ENCODE measurements at regions not wholly inside any gene's neighbourhood (a gene's known extent, or its start where the extent isn't known, plus 50 kb on each side); places are given as distances from the start of the nearest gene placed in this dataset.

DNA sequence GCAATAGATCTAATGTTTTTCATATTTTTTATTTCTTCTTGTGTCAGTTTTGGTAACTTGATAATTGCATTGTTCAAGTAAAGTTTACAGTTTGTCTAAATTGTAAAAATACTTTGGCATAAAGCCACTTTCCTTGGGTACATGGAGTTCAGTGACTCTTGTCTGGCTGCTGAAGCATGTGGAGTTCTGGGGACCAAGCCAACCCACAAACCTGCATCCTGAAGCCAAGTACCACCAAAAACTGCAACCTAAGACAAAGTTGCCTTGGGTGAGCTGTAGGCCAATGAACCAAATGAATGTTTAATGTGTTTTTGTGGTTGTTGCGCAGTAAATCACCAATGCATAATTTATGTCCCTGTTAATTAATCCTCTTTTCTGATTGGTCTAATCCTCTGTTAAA, 872.6 kb downstream of the BCL11A start:
- DNase-seq (ENCODE audit: low read depth) = no peak
- no peak overlapping the region for H3K4me3 ChIP-seq (ENCODE audit: low read depth, low read length)

DNA sequence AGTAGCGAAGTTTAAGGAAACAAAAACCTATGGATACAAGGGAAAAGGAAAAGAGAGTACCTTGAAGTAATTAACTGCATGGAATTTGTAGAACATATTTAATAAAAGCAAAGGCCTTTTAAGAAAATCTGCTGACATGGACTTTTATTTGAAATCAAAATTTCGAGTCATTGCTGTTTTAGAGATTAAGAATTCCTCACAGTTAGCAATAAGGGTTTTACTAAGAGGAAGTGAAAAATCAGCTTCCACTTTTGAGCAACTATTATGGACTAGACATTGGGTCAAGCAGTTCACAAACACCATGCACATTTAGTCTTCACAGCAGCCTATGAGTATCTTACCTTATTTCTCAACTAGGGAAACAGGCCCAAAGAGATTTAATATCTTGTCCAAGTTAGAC, 876.3 kb downstream of the BCL11A start:
- no peak overlapping the region for H3K4me3 ChIP-seq (ENCODE audit: low read depth, low read length)
- no peaks in the 10 kb centered on the region for H3K36me3 ChIP-seq (ENCODE audit: control insufficient read depth, insufficient read depth, low read length)
- DNase-seq (ENCODE audit: low read depth) = no peak

More for the DNA sequence above, 872.6 kb downstream of the BCL11A start:
- H3K36me3 ChIP-seq (ENCODE audit: control insufficient read depth, insufficient read depth, low read length) = no peaks in the 10 kb centered on the region
- TF ChIP-seq, protein P1, sequence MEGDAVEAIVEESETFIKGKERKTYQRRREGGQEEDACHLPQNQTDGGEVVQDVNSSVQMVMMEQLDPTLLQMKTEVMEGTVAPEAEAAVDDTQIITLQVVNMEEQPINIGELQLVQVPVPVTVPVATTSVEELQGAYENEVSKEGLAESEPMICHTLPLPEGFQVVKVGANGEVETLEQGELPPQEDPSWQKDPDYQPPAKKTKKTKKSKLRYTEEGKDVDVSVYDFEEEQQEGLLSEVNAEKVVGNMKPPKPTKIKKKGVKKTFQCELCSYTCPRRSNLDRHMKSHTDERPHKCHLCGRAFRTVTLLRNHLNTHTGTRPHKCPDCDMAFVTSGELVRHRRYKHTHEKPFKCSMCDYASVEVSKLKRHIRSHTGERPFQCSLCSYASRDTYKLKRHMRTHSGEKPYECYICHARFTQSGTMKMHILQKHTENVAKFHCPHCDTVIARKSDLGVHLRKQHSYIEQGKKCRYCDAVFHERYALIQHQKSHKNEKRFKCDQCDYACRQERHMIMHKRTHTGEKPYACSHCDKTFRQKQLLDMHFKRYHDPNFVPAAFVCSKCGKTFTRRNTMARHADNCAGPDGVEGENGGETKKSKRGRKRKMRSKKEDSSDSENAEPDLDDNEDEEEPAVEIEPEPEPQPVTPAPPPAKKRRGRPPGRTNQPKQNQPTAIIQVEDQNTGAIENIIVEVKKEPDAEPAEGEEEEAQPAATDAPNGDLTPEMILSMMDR (IDR thresholded peaks at IDR 0.05; ENCODE audit: insufficient read depth, low read length, poor library complexity, severe bottlenecking) = no peak
- no peaks in the 10 kb centered on the region for H3K27me3 ChIP-seq (ENCODE audit: control insufficient read depth, insufficient read depth, low read length)

DNA sequence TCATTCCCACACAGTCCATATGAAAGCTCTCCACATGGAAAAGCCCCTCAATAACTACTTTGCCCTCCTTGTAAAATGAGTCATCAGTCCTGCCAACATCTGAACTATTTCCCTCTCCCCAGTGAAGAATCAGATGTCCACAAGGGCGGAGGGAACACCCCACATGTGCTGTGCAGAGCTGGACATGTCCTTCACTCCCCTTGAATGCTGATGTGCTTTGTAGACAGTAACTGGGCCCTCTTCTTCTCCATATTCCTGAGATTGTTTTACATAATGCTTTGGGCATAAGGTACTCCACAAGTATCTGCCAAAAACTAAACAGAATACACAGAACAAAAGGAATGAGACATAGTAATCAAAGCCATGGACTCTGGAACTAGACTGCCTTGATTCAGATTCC, 879.4 kb downstream of the BCL11A start:
- no peaks in the 10 kb centered on the region for H3K27me3 ChIP-seq (ENCODE audit: control insufficient read depth, insufficient read depth, low read length)
- no peak overlapping the region for H3K4me3 ChIP-seq (ENCODE audit: low read depth, low read length)
- H3K36me3 ChIP-seq (ENCODE audit: control insufficient read depth, insufficient read depth, low read length) = no peaks in the 10 kb centered on the region
- no peak for DNase-seq (ENCODE audit: low read depth)
- TF ChIP-seq, protein P1 (IDR thresholded peaks at IDR 0.05; ENCODE audit: insufficient read depth, low read length, poor library complexity, severe bottlenecking) = no peak

More for the DNA sequence above, 876.3 kb downstream of the BCL11A start:
- TF ChIP-seq, protein P1 (IDR thresholded peaks at IDR 0.05; ENCODE audit: insufficient read depth, low read length, poor library complexity, severe bottlenecking) = no peak
- no peaks in the 10 kb centered on the region for H3K27me3 ChIP-seq (ENCODE audit: control insufficient read depth, insufficient read depth, low read length)

DNA sequence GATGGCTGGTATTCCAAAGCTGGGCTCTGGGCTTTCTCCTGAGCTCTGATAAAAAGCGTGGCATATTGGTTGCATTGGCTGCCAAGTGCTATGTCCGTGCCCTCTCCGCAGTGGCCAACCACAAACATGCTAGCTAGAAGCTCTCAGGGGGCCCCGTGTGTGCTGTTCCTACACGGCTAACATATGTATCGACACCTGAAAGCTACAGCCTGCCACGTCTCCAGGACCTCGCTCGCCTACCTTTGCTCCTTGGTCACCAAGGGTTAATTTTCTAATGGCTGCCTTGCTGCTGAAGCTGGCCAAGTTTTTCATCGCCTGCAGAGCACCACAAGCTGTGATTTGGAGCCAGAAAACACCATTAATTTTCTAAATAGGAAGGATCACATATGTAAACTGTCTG, 888.4 kb downstream of the BCL11A start:
- Histone ChIP-seq H3K27me3 (ENCODE audit: control insufficient read depth, insufficient read depth, low read length) (no peaks in the 10 kb centered on the region), H3K36me3 (ENCODE audit: control insufficient read depth, insufficient read depth, low read length) (no peaks in the 10 kb centered on the region), H3K4me3 (ENCODE audit: low read depth, low read length) (no peak overlapping the region)
- TF ChIP-seq, protein P1 (IDR thresholded peaks at IDR 0.05; ENCODE audit: insufficient read depth, low read length, poor library complexity, severe bottlenecking) = no peak
- no peak for DNase-seq (ENCODE audit: low read depth)

DNA sequence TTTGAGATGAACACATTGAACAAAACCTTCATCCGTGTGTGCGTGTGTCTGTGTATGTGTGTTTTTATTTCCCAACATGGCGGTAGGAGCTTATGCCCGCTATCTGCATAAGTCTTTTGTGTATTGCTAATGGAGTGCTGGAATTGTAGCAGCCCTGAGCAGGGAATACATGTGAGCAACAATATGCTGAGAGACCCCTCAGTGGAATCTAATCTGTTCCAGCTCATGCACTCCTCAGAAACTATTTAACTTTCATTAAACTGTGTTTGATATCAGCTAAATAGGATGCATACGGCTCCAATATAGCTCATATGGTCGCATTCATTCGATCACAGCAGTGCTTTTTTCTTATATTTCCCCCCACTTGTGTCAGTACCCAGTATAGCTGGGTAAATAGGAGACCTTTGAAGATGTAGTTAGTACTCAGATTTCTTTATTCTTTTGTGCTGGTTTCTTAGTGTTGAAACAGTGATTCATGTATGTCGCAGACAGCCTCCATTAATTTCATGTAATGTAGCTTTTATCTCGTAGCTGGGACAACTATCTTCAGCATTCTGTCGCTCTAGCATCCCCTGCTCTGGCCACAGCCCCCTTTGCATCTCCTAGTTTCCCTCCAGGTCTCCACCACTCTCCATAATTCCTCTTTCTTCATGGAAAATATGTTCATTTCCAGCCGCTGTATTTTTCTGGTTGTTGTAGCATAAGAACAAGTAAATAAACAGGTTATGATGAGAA, 891.2 kb downstream of the BCL11A start:
- TF ChIP-seq, protein P1 (IDR thresholded peaks at IDR 0.05; ENCODE audit: insufficient read depth, low read length, poor library complexity, severe bottlenecking) = no peak
- DNase-seq (ENCODE audit: low read depth) = no peak

DNA sequence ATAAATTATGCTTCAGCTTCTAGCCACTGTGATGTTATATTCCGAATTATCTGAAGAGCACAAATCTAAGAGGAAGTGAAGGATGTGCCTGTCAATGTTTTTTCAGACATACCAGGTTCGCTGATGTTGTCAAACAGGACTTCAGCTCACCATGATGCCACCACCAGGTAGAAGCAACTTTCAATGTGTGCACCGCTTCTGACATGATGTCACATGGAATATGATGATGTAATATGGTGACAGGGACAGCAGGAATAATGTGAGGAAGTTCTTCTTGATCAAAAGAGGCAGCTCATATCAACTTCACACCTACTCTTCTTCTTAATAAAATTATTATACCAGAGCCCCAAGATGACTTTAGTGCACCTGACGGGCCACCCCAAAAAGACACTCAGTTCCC, 893.2 kb downstream of the BCL11A start:
- Histone ChIP-seq H3K27me3 (ENCODE audit: control insufficient read depth, insufficient read depth, low read length) (no peaks in the 10 kb centered on the region), H3K4me3 (ENCODE audit: low read depth, low read length) (no peak overlapping the region), H3K36me3 (ENCODE audit: control insufficient read depth, insufficient read depth, low read length) (no peaks in the 10 kb centered on the region)
- no peak for DNase-seq (ENCODE audit: low read depth)
- TF ChIP-seq, protein P1 (IDR thresholded peaks at IDR 0.05; ENCODE audit: insufficient read depth, low read length, poor library complexity, severe bottlenecking) = no peak

More for the DNA sequence above, 891.2 kb downstream of the BCL11A start:
- H3K27me3 ChIP-seq (ENCODE audit: control insufficient read depth, insufficient read depth, low read length) = no peaks in the 10 kb centered on the region
- H3K4me3 ChIP-seq (ENCODE audit: low read depth, low read length) = no peak overlapping the region
- no peaks in the 10 kb centered on the region for H3K36me3 ChIP-seq (ENCODE audit: control insufficient read depth, insufficient read depth, low read length)

All from kidney epithelial cell (primary cell).